ENCODE measurements at regions not wholly inside any gene's neighbourhood (a gene's known extent, or its start where the extent isn't known, plus 50 kb on each side); places are given as distances from the start of the nearest gene placed in this dataset.

DNA sequence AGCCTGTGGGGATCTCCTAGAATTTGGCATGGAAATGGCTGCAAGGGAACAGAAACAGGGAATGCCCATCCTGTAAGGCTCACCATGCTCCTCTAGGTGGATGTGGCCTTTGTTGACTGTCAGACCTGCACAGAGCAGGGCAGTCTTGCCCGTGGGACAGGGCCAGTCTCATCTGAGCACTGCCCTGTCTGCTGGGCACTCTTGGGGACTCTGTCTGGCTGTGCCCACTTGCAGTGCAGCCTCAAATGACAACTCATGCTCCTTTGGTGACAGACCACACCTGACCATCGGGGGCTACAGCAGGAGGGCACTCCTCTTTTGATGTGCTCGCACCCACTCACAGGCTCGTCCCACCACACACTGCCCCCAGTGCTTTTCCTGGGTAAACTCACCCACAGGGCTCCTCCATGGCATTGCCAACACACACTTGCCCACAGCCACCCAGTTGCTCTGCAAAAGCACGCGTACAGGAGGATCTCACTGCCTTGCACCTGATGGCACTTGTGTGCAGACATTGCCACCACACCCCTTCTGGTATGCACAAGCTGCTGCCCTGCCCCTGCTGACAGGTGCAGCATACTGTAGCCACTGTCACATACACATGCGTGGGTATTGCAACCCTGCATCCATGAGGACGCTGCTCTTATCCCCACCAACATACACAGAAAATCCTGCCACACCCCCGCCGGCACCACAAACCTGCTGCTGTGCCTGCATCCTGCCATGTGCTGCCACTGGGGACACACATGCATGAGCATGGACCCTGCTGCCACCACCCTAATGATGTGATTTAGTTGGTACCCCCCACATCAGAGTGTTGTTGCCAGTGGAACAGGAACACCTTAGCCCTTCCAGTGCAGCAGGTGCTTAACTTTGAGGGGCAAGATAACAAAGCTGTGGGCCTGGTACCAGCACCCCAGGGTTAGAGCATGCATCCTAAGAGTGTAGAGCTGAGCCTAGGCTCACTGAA, 100.1 kb upstream of the ARHGEF9 start:
- TF ChIP-seq CTCF (CRISPR knock-in tag; IDR thresholded peaks at IDR 0.05) (no peak), HMG20A (CRISPR knock-in tag; IDR thresholded peaks at IDR 0.05; ENCODE audit: borderline replicate concordance) (no peak)

Measured in HepG2 (cell line).